Mesendoderm (in vitro differentiated cells): ENCODE measurements at regions not wholly inside any gene's neighbourhood (a gene's known extent, or its start where the extent isn't known, plus 50 kb on each side); places are given as distances from the start of the nearest gene placed in this dataset. TPM values are rescaled to one million over a fixed set of nuclear protein-coding genes. Genes with fewer than 3 reads are reported as not detected.

Experiments
- DNase-seq: peaks from one replicate; pipeline ENCODE4 v3.0.0; 2013
- H2AK5ac ChIP-seq: 2 replicates; pipeline ENCODE4 v1.6.1; 2013; ENCODE audit warnings: low read length, inconsistent platforms
- H2BK120ac ChIP-seq: 2 replicates; pipeline ENCODE4 v1.6.1; 2013; ENCODE audit warnings: low read depth, mild to moderate bottlenecking, low read length, moderate library complexity, mixed read lengths
- H2BK15ac ChIP-seq: replicated peaks from 2 replicates; pipeline ENCODE4 v1.6.1; 2013; ENCODE audit warnings: low read depth, mild to moderate bottlenecking, moderate library complexity
- H2BK5ac ChIP-seq: 2 replicates; pipeline ENCODE4 v1.6.1; 2013; ENCODE audit warnings: low read length, inconsistent platforms
- H3K18ac ChIP-seq: 2 replicates; pipeline ENCODE4 v1.6.1; 2013; ENCODE audit warnings: mild to moderate bottlenecking, low read length, mixed read lengths
- H3K23ac ChIP-seq: one replicate; pipeline ENCODE4 v1.6.1; 2013; ENCODE audit warnings: low read length
- H3K27ac ChIP-seq: 2 replicates; pipeline ENCODE4 v1.5.1; 2013; ENCODE audit warnings: low read depth, mild to moderate bottlenecking, inconsistent platforms, low read length, moderate library complexity
- H3K27me3 ChIP-seq: 2 replicates; pipeline ENCODE4 v1.6.1; 2013; ENCODE audit warnings: low read length, control low read depth, mild to moderate bottlenecking, inconsistent platforms; ENCODE audit not compliant: insufficient read depth, poor library complexity
- H3K36me3 ChIP-seq: 2 replicates; pipeline ENCODE4 v1.6.1; 2013; ENCODE audit warnings: low read length, inconsistent platforms; ENCODE audit not compliant: control insufficient read depth, insufficient read depth
- H3K4ac ChIP-seq: one replicate; pipeline ENCODE4 v1.6.1; 2013; ENCODE audit warnings: low read depth, mild to moderate bottlenecking, low read length, moderate library complexity
- H3K4me1 ChIP-seq: 2 replicates; pipeline ENCODE4 v1.6.1; 2013; ENCODE audit warnings: low read depth, low read length, inconsistent platforms; ENCODE audit not compliant: control insufficient read depth
- H3K4me2 ChIP-seq: 2 replicates; pipeline ENCODE4 v1.6.1; 2013; ENCODE audit warnings: low read length
- H3K4me3 ChIP-seq: 2 replicates; pipeline ENCODE4 v1.5.1; 2013; ENCODE audit warnings: mild to moderate bottlenecking, low read length
- H3K56ac ChIP-seq: one replicate; pipeline ENCODE4 v1.6.1; 2013; ENCODE audit warnings: low read length
- H3K79me1 ChIP-seq: 2 replicates; pipeline ENCODE4 v1.6.1; 2013; ENCODE audit warnings: low read length, inconsistent platforms
- H3K79me2 ChIP-seq: 2 replicates; pipeline ENCODE4 v1.6.1; 2013; ENCODE audit warnings: mild to moderate bottlenecking, low read length; ENCODE audit not compliant: control insufficient read depth, insufficient read depth
- H3K9ac ChIP-seq: 2 replicates; pipeline ENCODE4 v1.6.1; 2013; ENCODE audit warnings: low read length, inconsistent platforms
- H4K5ac ChIP-seq: one replicate; pipeline ENCODE4 v1.6.1; 2013; ENCODE audit warnings: low read length
- H4K8ac ChIP-seq: one replicate; pipeline ENCODE4 v1.6.1; 2013; ENCODE audit warnings: low read depth, mild to moderate bottlenecking, control low read depth, low read length, moderate library complexity
- WGBS: extraction: QIAGEN DNeasy Blood & Tissue Kit; methylation state at CpG from one replicate; pipeline ENCODE4 v1.1.7; 2013; ENCODE audit warnings: low lambda C conversion rate, missing lambda C conversion rate; ENCODE audit not compliant: insufficient coverage; ENCODE audit errors: extremely low coverage; 5-methylcytosine and 5-hydroxymethylcytosine counted together
- small RNA-seq: library from polyadenylated mRNA; stranded (forward); fragments of <200 nt; extraction: miRNeasy Mini kit (QIAGEN cat#:217004); gene quantifications from one replicate; pipeline ENCODE3, GENCODE V24; 2013; ENCODE audit not compliant: insufficient read depth

DNA sequence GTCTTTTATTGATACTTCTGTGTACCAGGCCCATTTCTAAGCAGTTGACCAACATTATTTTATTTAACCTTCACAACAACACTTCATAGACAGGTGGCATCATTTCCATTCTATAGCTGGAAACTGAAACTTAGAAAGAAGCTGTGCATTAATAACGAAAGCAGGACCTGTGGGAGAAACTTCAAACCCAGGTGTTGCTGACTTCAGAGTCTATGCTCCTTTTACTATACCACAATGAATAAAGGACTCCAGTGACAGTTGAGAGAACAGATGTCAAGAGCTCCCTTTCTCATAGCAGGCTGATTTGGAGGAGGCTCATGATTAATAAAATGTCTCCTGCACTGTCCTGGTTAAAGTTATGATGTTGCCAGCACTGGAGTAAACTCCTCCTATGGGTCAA, 56.6 kb upstream of the POU3F2 start:
- DNase-seq: no peak
- Histone ChIP-seq H3K4me3 (no peak overlapping the region), H3K27ac (no peak overlapping the region), H2BK5ac (no peak overlapping the region), H2BK120ac (no peak overlapping the region), H3K9ac (no peak overlapping the region), H3K4me1 (no peaks in the 10 kb centered on the region), H3K4ac (no peak overlapping the region), H4K5ac (no peak overlapping the region), H2AK5ac (no peak overlapping the region), H3K4me2 (no peak overlapping the region), H3K79me1 (no peaks in the 10 kb centered on the region), H3K36me3 (no peaks in the 10 kb centered on the region), H4K8ac (no peak overlapping the region), H2BK15ac (no peak overlapping the region), H3K56ac (no peak overlapping the region), H3K27me3 (no peaks in the 10 kb centered on the region), H3K18ac (no peak overlapping the region), H3K23ac (no peak overlapping the region), H3K79me2 (no peaks in the 10 kb centered on the region)
- WGBS: no CpG with 5 or more reads among the region's 1 CpG

GRCh38 chr6:98779618-98780017, 54.8 kb upstream of the POU3F2 start:
- DNase-seq: no peak
- WGBS: 100% methylated on average over 1 of the region's 3 CpGs
- H3K18ac ChIP-seq: no peak overlapping the region
- H3K56ac ChIP-seq: no peak overlapping the region
- H3K23ac ChIP-seq: no peak overlapping the region
- no peaks in the 10 kb centered on the region for H3K36me3 ChIP-seq
- H3K4me3 ChIP-seq: no peak overlapping the region
- H3K9ac ChIP-seq: no peak overlapping the region
- H3K27ac ChIP-seq: no peak overlapping the region
- no peak overlapping the region for H4K5ac ChIP-seq
- no peaks in the 10 kb centered on the region for H3K4me1 ChIP-seq
- H3K4ac ChIP-seq: no peak overlapping the region
- no peaks in the 10 kb centered on the region for H3K27me3 ChIP-seq
- H2BK15ac ChIP-seq: no peak overlapping the region
- no peaks in the 10 kb centered on the region for H3K79me1 ChIP-seq
- no peak overlapping the region for H4K8ac ChIP-seq
- H3K4me2 ChIP-seq: no peak overlapping the region
- H2BK120ac ChIP-seq: no peak overlapping the region
- no peak overlapping the region for H2BK5ac ChIP-seq
- H3K79me2 ChIP-seq: no peaks in the 10 kb centered on the region
- H2AK5ac ChIP-seq: no peak overlapping the region

GRCh38 chr6:98782772-98783171, 51.6 kb upstream of the POU3F2 start:
- H4K8ac ChIP-seq: no peak overlapping the region
- no peak overlapping the region for H3K4ac ChIP-seq
- no peaks in the 10 kb centered on the region for H3K4me1 ChIP-seq
- no peak overlapping the region for H3K56ac ChIP-seq
- H3K18ac ChIP-seq: no peak overlapping the region
- no peak overlapping the region for H3K9ac ChIP-seq
- no peak overlapping the region for H4K5ac ChIP-seq
- no peak for DNase-seq
- H3K79me2 ChIP-seq: no peaks in the 10 kb centered on the region
- H3K36me3 ChIP-seq: no peaks in the 10 kb centered on the region
- H2BK5ac ChIP-seq: no peak overlapping the region
- WGBS: no CpG with 5 or more reads among the region's 2 CpGs
- no peak overlapping the region for H3K4me2 ChIP-seq
- no peaks in the 10 kb centered on the region for H3K79me1 ChIP-seq
- H2AK5ac ChIP-seq: no peak overlapping the region
- H3K27me3 ChIP-seq: no peaks in the 10 kb centered on the region
- no peak overlapping the region for H3K27ac ChIP-seq
- no peak overlapping the region for H3K4me3 ChIP-seq
- no peak overlapping the region for H2BK120ac ChIP-seq
- no peak overlapping the region for H3K23ac ChIP-seq
- H2BK15ac ChIP-seq: no peak overlapping the region

GRCh38 chr6:98783578-98783977, 50.8 kb upstream of the POU3F2 start:
- Histone ChIP-seq H3K79me2 (no peaks in the 10 kb centered on the region), H3K27me3 (no peaks in the 10 kb centered on the region), H4K5ac (no peak overlapping the region), H4K8ac (no peak overlapping the region), H3K4me3 (no peak overlapping the region), H2AK5ac (no peak overlapping the region), H3K4me1 (no peaks in the 10 kb centered on the region), H3K4ac (no peak overlapping the region), H3K9ac (no peak overlapping the region), H3K79me1 (no peaks in the 10 kb centered on the region), H3K4me2 (no peak overlapping the region), H2BK120ac (no peak overlapping the region), H3K56ac (no peak overlapping the region), H3K23ac (no peak overlapping the region), H2BK15ac (no peak overlapping the region), H2BK5ac (no peak overlapping the region), H3K36me3 (no peaks in the 10 kb centered on the region), H3K27ac (no peak overlapping the region), H3K18ac (no peak overlapping the region)
- DNase-seq: no peak
- WGBS: no CpG with 5 or more reads among the region's 2 CpGs

Small RNA genes in the stretch of these regions (small RNA-seq; reads per million reads assigned to genes)
- gene AL589826.1 (not detected), gene MIR2113 (37.1 reads per million, percentile 94 among the genes with 10 or more reads in this experiment)
